CD4-positive, alpha-beta memory T cell (primary cell): ENCODE measurements at regions not wholly inside any gene's neighbourhood (a gene's known extent, or its start where the extent isn't known, plus 50 kb on each side); places are given as distances from the start of the nearest gene placed in this dataset.
A peak's percentile ranks its signal among the peaks of the same experiment; 100 is the strongest.

ENCODE experiments used
- CTCF ChIA-PET: fragments of 350-600 bp; sonication (Branson Sonifier 250); formaldehyde crosslinking; loops from one replicate; lab custom pipeline; 2021; ENCODE audit warnings: inconsistent platforms; ENCODE audit not compliant: partially characterized antibody; lab: Charles Lee
- POLR2A ChIA-PET: fragments of 350-600 bp; sonication (Branson Sonifier 250); formaldehyde crosslinking; loops from one replicate; lab custom pipeline; 2021; ENCODE audit not compliant: partially characterized antibody; lab: Charles Lee
- DNase-seq, 5 donors: peaks; one replicate each; pipeline versions ENCODE4 v3.0.0 to v3.0.0-alpha.2; 2020 to 2022; ENCODE audit warnings: mixed read lengths in 1 of 5
- H3K27ac ChIP-seq: one replicate; pipeline ENCODE4 v1.7.0; 2013; ENCODE audit warnings: low read depth, low read length
- H3K27me3 ChIP-seq: 2 replicates; pipeline ENCODE4 v1.7.0; 2013; ENCODE audit warnings: mild to moderate bottlenecking, low read length, moderate library complexity; ENCODE audit not compliant: insufficient read depth
- H3K36me3 ChIP-seq: 2 replicates; pipeline ENCODE4 v1.7.0; 2013; ENCODE audit warnings: mild to moderate bottlenecking, low read length, moderate library complexity; ENCODE audit not compliant: insufficient read depth
- H3K4me1 ChIP-seq: 2 replicates; pipeline ENCODE4 v1.7.0; 2013; ENCODE audit warnings: mild to moderate bottlenecking, low read length, moderate library complexity; ENCODE audit not compliant: insufficient read depth
- H3K4me3 ChIP-seq, 2 donors: one replicate each; pipeline ENCODE4 v1.7.0; 2013; ENCODE audit warnings: low read length in 2 of 2, mild to moderate bottlenecking in 1 of 2
- H3K9me3 ChIP-seq, 2 donors: one replicate each; pipeline ENCODE4 v1.7.0; 2013; ENCODE audit warnings: low read length in 2 of 2, control low read depth in 1 of 2; ENCODE audit not compliant: control insufficient read depth in 1 of 2
- H3K27ac Mint-ChIP-seq, 7 donors: one replicate each; pipeline ENCODE4 v1.8.0; 2020 to 2021; ENCODE audit warnings: mixed read lengths in 7 of 7, mild to moderate bottlenecking in 6 of 7, inconsistent platforms in 3 of 7, moderate library complexity in 3 of 7
- H3K27me3 Mint-ChIP-seq, 2 donors: one replicate each; pipeline ENCODE4 v1.8.0; 2020 to 2021; ENCODE audit warnings: mixed read lengths in 2 of 2
- H3K36me3 Mint-ChIP-seq, 2 donors: one replicate each; pipeline ENCODE4 v1.8.0; 2020 to 2021; ENCODE audit warnings: mixed read lengths in 2 of 2, inconsistent platforms in 1 of 2, mild to moderate bottlenecking in 1 of 2
- H3K4me1 Mint-ChIP-seq, 4 donors: one replicate each; pipeline ENCODE4 v1.8.0; 2020 to 2021; ENCODE audit warnings: mixed read lengths in 4 of 4, mild to moderate bottlenecking in 1 of 4
- H3K4me3 Mint-ChIP-seq, 8 donors: one replicate each; pipeline ENCODE4 v1.8.0; 2020 to 2021; ENCODE audit warnings: mixed read lengths in 8 of 8, mild to moderate bottlenecking in 7 of 8, moderate library complexity in 6 of 8, inconsistent platforms in 3 of 8
- H3K9me3 Mint-ChIP-seq, 8 donors: one replicate each; pipeline ENCODE4 v1.8.0; 2020 to 2021; ENCODE audit warnings: mixed read lengths in 8 of 8, mild to moderate bottlenecking in 5 of 8, inconsistent platforms in 3 of 8, moderate library complexity in 1 of 8
- intact Hi-C: fragments of 100-400 bp; cut with micrococcal nuclease; formaldehyde crosslinking; loops from one replicate; pipeline ENCODE4 v1.15.1; 2023

GRCh38 chr21:35197191-35197590 lies 148.1 kb upstream of the RUNX1 start:
- Histone ChIP-seq H3K36me3 (no peaks in the 10 kb centered on the region), H3K4me3 (no peak overlapping the region), H3K27me3 (no peaks in the 10 kb centered on the region), H3K4me1 (no peaks in the 10 kb centered on the region), H3K27ac (no peak overlapping the region), H3K9me3 (no peaks in the 10 kb centered on the region)
- peaks cover 5 to 6% of the 10 kb centered on the region in 2 donors for H3K27me3 Mint-ChIP-seq
- no peak overlapping the region for H3K27ac Mint-ChIP-seq
- H3K36me3 Mint-ChIP-seq: no peaks in the 10 kb centered on the region
- H3K4me1 Mint-ChIP-seq: no peaks in the 10 kb centered on the region
- peaks cover 0 to 2% (median 0%) of the 10 kb centered on the region in 8 donors for H3K9me3 Mint-ChIP-seq
- POLR2A ChIA-PET: no interaction called here
- DNase-seq: no peak
- intact Hi-C loops: no loop called here
- CTCF ChIA-PET: no interaction called here
- H3K4me3 Mint-ChIP-seq: no peak overlapping the region

GRCh38 chr21:35196128-35196527 lies 147.0 kb upstream of the RUNX1 start:
- POLR2A ChIA-PET: no interaction called here
- DNase-seq: no peak
- H3K9me3 ChIP-seq: no peaks in the 10 kb centered on the region
- Mint-ChIP-seq H3K27me3 (peaks cover 5 to 6% of the 10 kb centered on the region in 2 donors), H3K4me3 (peak overlapping the region in 1 of 8 donors; percentile 55), H3K9me3 (peaks cover 0 to 2% (median 0%) of the 10 kb centered on the region in 8 donors), H3K27ac (no peak overlapping the region), H3K36me3 (no peaks in the 10 kb centered on the region), H3K4me1 (no peaks in the 10 kb centered on the region)
- no peaks in the 10 kb centered on the region for H3K36me3 ChIP-seq
- H3K4me1 ChIP-seq: no peaks in the 10 kb centered on the region
- no peak overlapping the region for H3K4me3 ChIP-seq
- no peaks in the 10 kb centered on the region for H3K27me3 ChIP-seq
- H3K27ac ChIP-seq: no peak overlapping the region
- CTCF ChIA-PET: no interaction called here
- intact Hi-C loops: no loop called here

- Mint-ChIP-seq H3K9me3 (peaks cover 0 to 2% (median 0%) of the 10 kb centered on the region in 8 donors), H3K4me3 (no peak overlapping the region), H3K27me3 (peaks cover 6 to 7% of the 10 kb centered on the region in 2 donors), H3K27ac (no peak overlapping the region), H3K36me3 (no peaks in the 10 kb centered on the region), H3K4me1 (no peaks in the 10 kb centered on the region)
- Histone ChIP-seq H3K9me3 (no peaks in the 10 kb centered on the region), H3K4me1 (no peaks in the 10 kb centered on the region), H3K4me3 (no peak overlapping the region), H3K36me3 (no peaks in the 10 kb centered on the region), H3K27ac (no peak overlapping the region), H3K27me3 (no peaks in the 10 kb centered on the region)
- no peak for DNase-seq
- CTCF ChIA-PET: no interaction called here
- intact Hi-C loops: no loop called here
- POLR2A ChIA-PET: no interaction called here
These were observed 146.1 kb upstream of the RUNX1 start for GRCh38 chr21:35195232-35195631.

- H3K4me1 Mint-ChIP-seq: no peaks in the 10 kb centered on the region
- POLR2A ChIA-PET: interaction anchor here (0.6 kb wide), 1 partner anchor 75 kb away, joined by 3 read pairs; no protein-coding TSS in a partner anchor
- Histone ChIP-seq H3K27me3 (no peaks in the 10 kb centered on the region), H3K36me3 (no peaks in the 10 kb centered on the region), H3K9me3 (no peaks in the 10 kb centered on the region), H3K4me1 (no peaks in the 10 kb centered on the region), H3K27ac (no peak overlapping the region), H3K4me3 (no peak overlapping the region)
- no peak overlapping the region for H3K4me3 Mint-ChIP-seq
- no peak for DNase-seq
- CTCF ChIA-PET: no interaction called here
- H3K27me3 Mint-ChIP-seq: peaks cover 7 to 9% of the 10 kb centered on the region in 2 donors
- H3K36me3 Mint-ChIP-seq: no peaks in the 10 kb centered on the region
- no peak overlapping the region for H3K27ac Mint-ChIP-seq
- no peaks in the 10 kb centered on the region for H3K9me3 Mint-ChIP-seq
- intact Hi-C loops: no loop called here
These were observed 142.7 kb upstream of the RUNX1 start for GRCh38 chr21:35191754-35192153.

GRCh38 chr21:35191128-35191527 lies 142.0 kb upstream of the RUNX1 start:
- no peaks in the 10 kb centered on the region for H3K27me3 ChIP-seq
- no peaks in the 10 kb centered on the region for H3K36me3 Mint-ChIP-seq
- no peaks in the 10 kb centered on the region for H3K4me1 Mint-ChIP-seq
- H3K27me3 Mint-ChIP-seq: peaks cover 7% of the 10 kb centered on the region in 2 donors
- H3K4me1 ChIP-seq: no peaks in the 10 kb centered on the region
- H3K36me3 ChIP-seq: no peaks in the 10 kb centered on the region
- no peaks in the 10 kb centered on the region for H3K9me3 Mint-ChIP-seq
- CTCF ChIA-PET: interaction anchor here (1.4 kb wide), 1 partner anchor 14 kb away, joined by 3 read pairs; no protein-coding TSS in a partner anchor
- H3K9me3 ChIP-seq: no peaks in the 10 kb centered on the region
- H3K27ac Mint-ChIP-seq: no peak overlapping the region
- POLR2A ChIA-PET: no interaction called here
- no peak overlapping the region for H3K4me3 ChIP-seq
- H3K4me3 Mint-ChIP-seq: no peak overlapping the region
- intact Hi-C loops: no loop called here
- no peak for DNase-seq
- H3K27ac ChIP-seq: no peak overlapping the region

- no peak for DNase-seq
- no peak overlapping the region for H3K27ac Mint-ChIP-seq
- intact Hi-C loops: no loop called here
- H3K27me3 Mint-ChIP-seq: peaks cover 6 to 7% of the 10 kb centered on the region in 2 donors
- no peaks in the 10 kb centered on the region for H3K36me3 ChIP-seq
- H3K27me3 ChIP-seq: no peaks in the 10 kb centered on the region
- POLR2A ChIA-PET: no interaction called here
- no peaks in the 10 kb centered on the region for H3K9me3 ChIP-seq
- no peaks in the 10 kb centered on the region for H3K36me3 Mint-ChIP-seq
- no peaks in the 10 kb centered on the region for H3K9me3 Mint-ChIP-seq
- H3K4me3 Mint-ChIP-seq: no peak overlapping the region
- no peaks in the 10 kb centered on the region for H3K4me1 ChIP-seq
- CTCF ChIA-PET: interaction anchor here (1.4 kb wide), 1 partner anchor 13 kb away, joined by 3 read pairs; no protein-coding TSS in a partner anchor
- H3K4me3 ChIP-seq: no peak overlapping the region
- no peak overlapping the region for H3K27ac ChIP-seq
- H3K4me1 Mint-ChIP-seq: no peaks in the 10 kb centered on the region
These were observed 141.1 kb upstream of the RUNX1 start for GRCh38 chr21:35190201-35190701.

- Histone ChIP-seq H3K36me3 (no peaks in the 10 kb centered on the region), H3K27me3 (no peaks in the 10 kb centered on the region), H3K27ac (no peak overlapping the region), H3K4me1 (no peaks in the 10 kb centered on the region), H3K9me3 (no peaks in the 10 kb centered on the region), H3K4me3 (no peak overlapping the region)
- H3K27me3 Mint-ChIP-seq: peaks cover 6 to 10% of the 10 kb centered on the region in 2 donors
- H3K4me1 Mint-ChIP-seq: no peaks in the 10 kb centered on the region
- H3K27ac Mint-ChIP-seq: no peak overlapping the region
- no peaks in the 10 kb centered on the region for H3K36me3 Mint-ChIP-seq
- ChIA-PET CTCF (no interaction called here), POLR2A (no interaction called here)
- no peak overlapping the region for H3K4me3 Mint-ChIP-seq
- DNase-seq: no peak
- H3K9me3 Mint-ChIP-seq: peaks cover 0 to 1% (median 0%) of the 10 kb centered on the region in 8 donors
- intact Hi-C loops: no loop called here
These were observed 140.2 kb upstream of the RUNX1 start for GRCh38 chr21:35189077-35189863.
